AG09319 (cell line): ENCODE measurements at regions not wholly inside any gene's neighbourhood (a gene's known extent, or its start where the extent isn't known, plus 50 kb on each side); places are given as distances from the start of the nearest gene placed in this dataset.

ENCODE experiments used
- DNase-seq: peaks from one replicate; pipeline ENCODE4 v3.0.0-alpha.2; 2010; ENCODE audit warnings: low read depth; ENCODE audit errors: extremely low read depth
- CTCF ChIP-seq: IDR thresholded peaks from 2 replicates; pipeline ENCODE4 v1.5.1; 2011; ENCODE audit warnings: low read depth, mild to moderate bottlenecking, inconsistent platforms, low read length, moderate library complexity

GRCh38 chr2:139778732-139779131 lies 998.5 kb upstream of the NXPH2 start:
- TF ChIP-seq CTCF = no peak
- DNase-seq = no peak

- no peak for TF ChIP-seq CTCF
- DNase-seq = no peak
These were observed 993.6 kb upstream of the NXPH2 start for GRCh38 chr2:139773720-139774277.

- no peak for TF ChIP-seq CTCF
- DNase-seq = no peak
These were observed 989.4 kb upstream of the NXPH2 start for GRCh38 chr2:139769633-139770032.

- TF ChIP-seq CTCF = no peak
- DNase-seq = no peak
These were observed 983.5 kb upstream of the NXPH2 start for GRCh38 chr2:139763705-139764104.

- no peak for TF ChIP-seq CTCF
- no peak for DNase-seq
These were observed 978.9 kb upstream of the NXPH2 start for GRCh38 chr2:139759000-139759505.

- TF ChIP-seq CTCF = no peak
- no peak for DNase-seq
These were observed 966.7 kb upstream of the NXPH2 start for GRCh38 chr2:139746901-139747300.

- TF ChIP-seq CTCF = no peak
- DNase-seq = no peak
These were observed 964.1 kb upstream of the NXPH2 start for GRCh38 chr2:139744273-139744672.
